Lower leg skin (tissue), 4 donors: ENCODE measurements at regions not wholly inside any gene's neighbourhood (a gene's known extent, or its start where the extent isn't known, plus 50 kb on each side); places are given as distances from the start of the nearest gene placed in this dataset.

Experiments used
- DNase-seq, 2 donors: peaks; one replicate each; pipeline ENCODE4 v3.0.0-alpha.2; 2019; ENCODE audit warnings: low spot score in 2 of 2
- H3K4me3 ChIP-seq: fragments of 200-600 bp; sonication (generic); 2 replicates; pipeline ENCODE4 v1.5.1; 2017; ENCODE audit warnings: mild to moderate bottlenecking, low read depth; ENCODE audit not compliant: poor library complexity, severe bottlenecking
- CTCF ChIP-seq, 3 donors: fragments of 450-650 bp; IDR thresholded peaks; one replicate each; pipeline ENCODE4 v1.5.1; 2016; ENCODE audit warnings: antibody characterized with exemption in 3 of 3, mild to moderate bottlenecking in 3 of 3, moderate library complexity in 2 of 3
- POLR2A ChIP-seq, 2 donors: fragments of 450-650 bp; IDR thresholded peaks; one replicate each; pipeline ENCODE4 v1.6.1; 2016 to 2017; ENCODE audit warnings: antibody characterized with exemption in 2 of 2, mild to moderate bottlenecking in 1 of 2, moderate library complexity in 1 of 2
- WGBS, 2 donors: methylation state at CpG; one replicate each; pipeline ENCODE4 v1.1.5; 2018; 5-methylcytosine and 5-hydroxymethylcytosine counted together
- intact Hi-C: fragments of 100-400 bp; cut with DNase I; formaldehyde crosslinking; loops from one replicate; pipeline ENCODE4 v1.15.0; 2023; ENCODE audit warnings: low total_unique reads

DNA sequence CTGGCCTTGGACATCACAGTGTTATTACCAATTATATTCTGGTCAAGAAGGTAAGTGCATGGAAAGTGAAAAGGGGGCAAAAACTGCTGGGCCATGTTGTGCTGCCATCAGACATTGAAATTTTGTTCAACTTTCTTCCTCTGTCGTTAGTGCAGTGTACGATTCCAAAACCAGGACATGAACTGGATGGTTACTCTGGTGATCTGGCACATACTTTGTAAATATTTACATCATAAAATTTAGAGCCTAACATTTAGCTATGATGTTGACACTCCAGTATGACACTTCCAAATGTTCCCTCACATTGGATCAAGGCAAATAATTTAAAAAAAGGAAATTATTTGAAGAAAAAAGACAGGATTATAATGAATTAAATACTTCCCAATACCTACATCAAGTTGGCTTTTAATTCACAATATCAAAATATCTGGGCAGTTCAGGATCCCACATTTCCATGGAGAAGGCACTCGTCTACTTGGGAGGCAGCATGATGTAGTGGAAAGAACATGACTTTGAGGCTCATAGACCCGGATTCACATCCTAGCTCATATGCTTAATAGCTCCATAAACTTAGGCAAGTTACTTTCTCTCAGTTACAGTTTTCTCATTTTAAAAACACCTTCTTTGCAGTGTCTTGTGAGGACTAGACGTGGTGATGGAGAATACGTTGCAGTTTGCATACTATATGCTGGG is 342.5 kb upstream of the MPDZ start:
- DNase-seq = no peak
- TF ChIP-seq CTCF (IDR thresholded peaks at IDR 0.05) (no peak), POLR2A (IDR thresholded peaks at IDR 0.05) (no peak)
- 45 to 49% methylated on average over 6 of the region's 6 CpGs for WGBS, 2 donors
- no peak overlapping the region for H3K4me3 ChIP-seq
- intact Hi-C loops = no loop called here

GRCh38 chr9:13616491-13617035 is 337.1 kb upstream of the MPDZ start:
- no peak for DNase-seq
- intact Hi-C loops = no loop called here
- no peak overlapping the region for H3K4me3 ChIP-seq
- WGBS, 2 donors = 42 to 52% methylated on average over 2 of the region's 2 CpGs
- no peak for TF ChIP-seq POLR2A (IDR thresholded peaks at IDR 0.05)

- intact Hi-C loops = no loop called here
- H3K4me3 ChIP-seq = no peak overlapping the region
- DNase-seq = no peak
- 50 to 78% methylated on average over 7 of the region's 7 CpGs for WGBS, 2 donors
- TF ChIP-seq POLR2A (IDR thresholded peaks at IDR 0.05) = no peak
- no peak for TF ChIP-seq CTCF (IDR thresholded peaks at IDR 0.05)
Observed at GRCh38 chr9:13615660-13616490, 336.4 kb upstream of the MPDZ start.

- no peak overlapping the region for H3K4me3 ChIP-seq
- 87 to 93% methylated on average over 4 of the region's 4 CpGs for WGBS, 2 donors
- intact Hi-C loops = no loop called here
Observed at GRCh38 chr9:13614060-13614459, 334.6 kb upstream of the MPDZ start.

DNA sequence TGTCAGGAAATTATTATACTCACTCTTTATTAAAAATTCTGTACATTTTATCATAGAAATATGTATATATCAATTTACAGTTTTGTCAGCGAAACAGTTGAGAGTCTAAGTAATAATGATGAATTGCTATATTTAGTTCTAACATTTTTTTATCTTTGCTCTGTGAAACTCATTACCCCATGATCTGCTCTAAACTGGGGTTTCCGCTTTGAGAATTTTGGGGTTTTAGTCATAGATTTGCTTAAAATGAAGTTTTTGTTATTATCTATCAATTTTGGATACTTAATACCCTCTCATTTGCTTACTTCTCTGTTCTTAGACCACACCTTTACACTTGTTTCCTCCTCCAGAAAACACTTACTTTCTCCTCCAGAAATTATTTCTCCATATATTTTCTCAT is 333.8 kb upstream of the MPDZ start:
- no peak for DNase-seq
- H3K4me3 ChIP-seq = no peak overlapping the region
- 98 to 99% methylated on average over 2 of the region's 2 CpGs for WGBS, 2 donors
- TF ChIP-seq POLR2A (IDR thresholded peaks at IDR 0.05) = no peak
- no peak for TF ChIP-seq CTCF (IDR thresholded peaks at IDR 0.05)
- intact Hi-C loops = no loop called here

More at GRCh38 chr9:13614060-13614459, 334.6 kb upstream of the MPDZ start:
- DNase-seq = no peak
- TF ChIP-seq CTCF (IDR thresholded peaks at IDR 0.05) (no peak), POLR2A (IDR thresholded peaks at IDR 0.05) (no peak)

DNA sequence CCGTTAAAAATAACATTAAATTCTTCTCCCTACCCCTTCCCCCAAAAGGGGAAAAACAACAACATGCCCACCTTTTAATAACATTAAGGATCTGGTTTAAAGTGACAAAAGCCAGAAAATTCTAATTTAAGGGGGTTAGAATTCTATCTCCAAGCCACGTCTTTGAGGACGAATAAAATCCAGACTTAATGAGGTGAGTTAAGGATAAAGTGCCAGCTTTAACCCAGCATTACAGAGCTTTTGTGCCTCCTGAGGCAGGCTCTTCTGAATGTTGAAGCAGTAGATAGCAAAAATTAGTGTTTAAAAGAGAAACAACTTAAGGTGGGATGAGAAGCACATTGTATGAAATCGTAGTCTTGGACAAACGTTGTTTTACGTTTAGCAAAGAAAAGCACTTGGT is 329.0 kb upstream of the MPDZ start:
- WGBS, 2 donors = 28 to 37% methylated on average over 6 of the region's 6 CpGs
- TF ChIP-seq POLR2A (IDR thresholded peaks at IDR 0.05) (no peak), CTCF (IDR thresholded peaks at IDR 0.05) (no peak)
- no peak for DNase-seq
- H3K4me3 ChIP-seq = no peak overlapping the region
- intact Hi-C loops = no loop called here
